ENCODE measurements at regions not wholly inside any gene's neighbourhood (a gene's known extent, or its start where the extent isn't known, plus 50 kb on each side); places are given as distances from the start of the nearest gene placed in this dataset.

DNA sequence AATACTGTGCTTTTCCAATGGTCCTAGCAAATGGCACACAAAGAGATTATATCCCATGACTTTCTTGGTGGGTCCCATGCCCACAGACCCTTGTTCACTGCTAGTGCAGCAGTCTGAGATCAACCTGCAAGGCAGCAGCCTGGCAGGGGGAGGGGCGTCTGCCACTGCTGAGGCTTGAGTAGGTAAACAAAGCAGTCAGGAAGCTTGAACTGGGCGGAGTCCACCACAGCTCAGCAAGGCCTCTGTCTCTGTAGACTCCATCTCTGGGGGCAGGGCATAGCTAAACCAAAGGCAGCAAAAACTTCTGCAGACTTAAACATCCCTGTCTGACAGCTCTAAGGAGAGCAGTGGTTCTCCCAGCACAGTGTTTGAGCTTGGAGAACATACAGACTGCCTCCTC is 82.9 kb downstream of the ZNF737 start:
- DNase-seq (ENCODE audit: low read depth): no peak
- H3K4me3 ChIP-seq (ENCODE audit: low read depth, low read length): no peak overlapping the region
- TF ChIP-seq, protein P1, sequence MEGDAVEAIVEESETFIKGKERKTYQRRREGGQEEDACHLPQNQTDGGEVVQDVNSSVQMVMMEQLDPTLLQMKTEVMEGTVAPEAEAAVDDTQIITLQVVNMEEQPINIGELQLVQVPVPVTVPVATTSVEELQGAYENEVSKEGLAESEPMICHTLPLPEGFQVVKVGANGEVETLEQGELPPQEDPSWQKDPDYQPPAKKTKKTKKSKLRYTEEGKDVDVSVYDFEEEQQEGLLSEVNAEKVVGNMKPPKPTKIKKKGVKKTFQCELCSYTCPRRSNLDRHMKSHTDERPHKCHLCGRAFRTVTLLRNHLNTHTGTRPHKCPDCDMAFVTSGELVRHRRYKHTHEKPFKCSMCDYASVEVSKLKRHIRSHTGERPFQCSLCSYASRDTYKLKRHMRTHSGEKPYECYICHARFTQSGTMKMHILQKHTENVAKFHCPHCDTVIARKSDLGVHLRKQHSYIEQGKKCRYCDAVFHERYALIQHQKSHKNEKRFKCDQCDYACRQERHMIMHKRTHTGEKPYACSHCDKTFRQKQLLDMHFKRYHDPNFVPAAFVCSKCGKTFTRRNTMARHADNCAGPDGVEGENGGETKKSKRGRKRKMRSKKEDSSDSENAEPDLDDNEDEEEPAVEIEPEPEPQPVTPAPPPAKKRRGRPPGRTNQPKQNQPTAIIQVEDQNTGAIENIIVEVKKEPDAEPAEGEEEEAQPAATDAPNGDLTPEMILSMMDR (IDR thresholded peaks at IDR 0.05; ENCODE audit: low read depth, low read length, missing control alignments): no peak
- in situ Hi-C loops (cut with HindIII; ENCODE audit: low sequenced_read_pairs): no loop called here

DNA sequence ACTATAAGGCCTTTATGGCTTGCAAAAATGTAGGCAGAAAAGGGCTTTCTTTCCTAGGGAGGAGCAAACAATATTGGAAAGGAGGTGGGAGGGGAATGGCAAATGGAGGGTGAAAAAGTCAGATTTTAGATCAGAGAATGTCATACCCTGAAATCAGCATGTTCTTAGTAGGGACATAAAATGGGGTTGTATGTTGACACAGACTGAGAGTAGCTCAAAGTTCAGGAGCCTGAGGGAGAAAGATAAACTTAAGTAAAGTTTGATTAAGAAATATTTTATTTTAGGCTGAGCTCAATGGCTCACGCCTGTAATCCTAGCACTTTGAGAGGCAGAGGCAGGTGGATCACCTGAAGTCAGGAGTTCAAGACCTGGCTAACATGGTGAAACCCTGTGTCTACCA is 83.8 kb downstream of the ZNF737 start:
- in situ Hi-C loops (cut with HindIII; ENCODE audit: low sequenced_read_pairs): no loop called here
- TF ChIP-seq, protein P1 (IDR thresholded peaks at IDR 0.05; ENCODE audit: low read depth, low read length, missing control alignments): no peak
- no peak overlapping the region for H3K4me3 ChIP-seq (ENCODE audit: low read depth, low read length)
- no peak for DNase-seq (ENCODE audit: low read depth)

DNA sequence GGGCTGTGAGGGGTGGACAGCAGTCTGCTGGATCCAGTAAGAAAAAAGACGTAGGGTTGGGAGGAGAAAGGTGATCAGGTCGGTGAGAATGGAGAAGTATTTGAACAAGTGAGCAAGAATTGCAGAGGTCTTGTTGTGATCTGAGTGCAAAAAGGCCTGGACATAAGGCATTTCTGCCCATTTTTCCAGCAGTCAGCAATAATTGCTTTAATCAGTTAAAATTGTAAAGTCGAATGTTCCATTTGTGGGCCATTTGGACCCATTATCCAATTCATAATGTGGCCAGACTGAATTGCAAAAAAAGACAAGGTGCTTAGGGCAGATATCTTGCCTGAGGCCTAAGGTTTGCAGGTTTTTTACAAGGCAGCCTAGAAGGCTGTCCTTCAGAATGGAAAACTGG is 86.1 kb downstream of the ZNF737 start:
- no peak overlapping the region for H3K4me3 ChIP-seq (ENCODE audit: low read depth, low read length)
- no peak for DNase-seq (ENCODE audit: low read depth)
- TF ChIP-seq, protein P1 (IDR thresholded peaks at IDR 0.05; ENCODE audit: low read depth, low read length, missing control alignments): no peak
- in situ Hi-C loops (cut with HindIII; ENCODE audit: low sequenced_read_pairs): no loop called here

DNA sequence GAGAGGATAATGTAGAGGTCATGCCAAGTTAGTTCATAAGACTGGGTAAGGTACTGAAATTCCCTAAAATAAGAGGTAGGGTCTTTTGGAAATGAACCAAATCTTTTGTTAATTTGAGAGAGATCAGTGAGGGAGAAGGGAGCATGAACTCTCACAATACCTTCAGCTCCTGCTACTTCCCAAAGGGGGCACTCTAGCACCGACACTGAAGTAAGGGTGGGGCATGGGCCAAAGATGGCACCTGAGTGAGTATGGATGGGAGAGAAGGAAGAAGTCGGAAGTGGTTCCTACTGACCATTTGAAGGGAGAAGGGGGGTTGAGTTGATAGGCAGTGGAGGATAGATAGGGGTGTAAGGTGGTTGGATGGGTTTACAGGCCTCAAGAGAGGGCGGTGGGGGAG is 86.6 kb downstream of the ZNF737 start:
- TF ChIP-seq, protein P1 (IDR thresholded peaks at IDR 0.05; ENCODE audit: low read depth, low read length, missing control alignments): no peak
- in situ Hi-C loops (cut with HindIII; ENCODE audit: low sequenced_read_pairs): no loop called here
- DNase-seq (ENCODE audit: low read depth): no peak
- H3K4me3 ChIP-seq (ENCODE audit: low read depth, low read length): no peak overlapping the region

DNA sequence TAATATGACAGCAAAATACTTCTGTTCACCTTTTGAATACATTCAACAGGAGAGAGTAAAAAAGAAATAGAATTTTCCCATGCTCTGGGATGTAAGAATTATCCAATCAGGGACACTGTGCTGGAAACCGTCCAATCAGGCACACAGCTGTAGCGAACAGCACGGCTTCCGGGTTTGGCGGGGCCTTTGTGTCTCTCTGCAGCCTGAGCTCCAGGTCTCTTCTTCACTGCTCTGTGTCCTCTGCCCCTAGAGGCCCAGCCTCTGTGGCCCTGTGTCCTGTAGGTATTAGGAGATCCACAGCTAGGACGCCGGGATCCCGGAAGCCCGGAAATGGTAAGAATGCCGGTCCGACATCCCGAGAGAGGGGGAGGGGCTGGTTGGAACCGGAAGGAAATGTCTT is 92.7 kb downstream of the ZNF737 start:
- DNase-seq (ENCODE audit: low read depth): no peak
- in situ Hi-C loops (cut with HindIII; ENCODE audit: low sequenced_read_pairs): no loop called here
- TF ChIP-seq, protein P1 (IDR thresholded peaks at IDR 0.05; ENCODE audit: low read depth, low read length, missing control alignments): no peak
- no peak overlapping the region for H3K4me3 ChIP-seq (ENCODE audit: low read depth, low read length)

DNA sequence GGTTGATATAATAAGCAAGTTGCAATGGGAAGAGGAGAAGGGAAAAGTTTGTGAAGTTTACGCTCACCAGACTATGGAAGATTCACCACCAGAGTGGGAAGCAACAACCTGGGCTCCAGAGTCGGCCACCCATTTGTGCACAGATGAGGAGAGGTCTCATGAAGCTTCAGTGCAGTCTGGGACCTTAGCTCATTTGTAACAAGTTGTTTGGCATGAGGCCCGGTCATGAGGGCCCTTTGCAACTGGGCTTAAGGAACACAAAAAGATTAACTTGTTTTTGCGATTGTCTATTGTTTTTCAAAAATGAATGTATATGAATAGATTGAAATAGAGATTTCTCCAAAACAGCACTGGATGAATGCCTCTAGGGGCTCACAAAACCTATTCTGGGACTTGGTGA is 94.2 kb downstream of the ZNF737 start:
- TF ChIP-seq, protein P1 (IDR thresholded peaks at IDR 0.05; ENCODE audit: low read depth, low read length, missing control alignments): no peak
- no peak for DNase-seq (ENCODE audit: low read depth)
- H3K4me3 ChIP-seq (ENCODE audit: low read depth, low read length): no peak overlapping the region
- in situ Hi-C loops (cut with HindIII; ENCODE audit: low sequenced_read_pairs): no loop called here

Measured in astrocyte of the cerebellum (primary cell).